ENCODE measurements at regions not wholly inside any gene's neighbourhood (a gene's known extent, or its start where the extent isn't known, plus 50 kb on each side); places are given as distances from the start of the nearest gene placed in this dataset.

DNA sequence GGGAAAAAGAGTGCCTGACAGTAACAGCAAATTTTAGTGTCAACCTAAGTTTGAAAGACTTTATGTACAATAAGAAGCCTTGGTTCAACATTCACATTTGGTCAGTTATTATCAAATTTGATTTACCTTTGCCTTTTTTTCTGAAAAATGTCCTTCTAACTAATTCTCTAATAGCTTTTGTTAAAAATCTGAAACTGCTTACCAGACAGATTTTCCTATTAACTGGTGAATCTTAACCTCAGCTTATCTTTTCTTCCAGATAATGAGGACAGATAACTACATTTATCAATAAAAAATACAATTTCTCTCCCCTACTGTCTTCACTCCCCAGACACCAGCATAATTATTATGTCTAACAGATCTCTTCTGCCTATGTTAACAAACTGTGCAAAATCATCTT lies 988.5 kb downstream of the CDH18 start:
- H3K9me3 ChIP-seq (ENCODE audit: control insufficient read depth in 3 of 3, low read length in 3 of 3), result no peaks in the 10 kb centered on the region
- no peak overlapping the region for H3K9ac ChIP-seq (ENCODE audit: low read depth in 1 of 3, low read length in 3 of 3)
- H3K4me1 ChIP-seq (ENCODE audit: control insufficient read depth in 3 of 3, insufficient read depth in 3 of 3, low read length in 3 of 3), result no peaks in the 10 kb centered on the region

GRCh38 chr5:19001054-19001453 lies 986.9 kb downstream of the CDH18 start:
- no peak overlapping the region for H3K27ac ChIP-seq (ENCODE audit: low read depth, low read length)
- H3K9me3 ChIP-seq (ENCODE audit: control insufficient read depth in 3 of 3, low read length in 3 of 3), result no peaks in the 10 kb centered on the region
- no peaks in the 10 kb centered on the region for H3K27me3 ChIP-seq (ENCODE audit: control insufficient read depth in 3 of 3, insufficient read depth in 3 of 3, low read length in 3 of 3)
- no peaks in the 10 kb centered on the region for H3K36me3 ChIP-seq (ENCODE audit: control insufficient read depth in 3 of 3, insufficient read depth in 3 of 3, low read length in 3 of 3)
- H3K4me1 ChIP-seq (ENCODE audit: control insufficient read depth in 3 of 3, insufficient read depth in 3 of 3, low read length in 3 of 3), result no peaks in the 10 kb centered on the region
- H3K4me3 ChIP-seq (ENCODE audit: low read length in 3 of 3), result no peak overlapping the region
- no peak overlapping the region for H3K9ac ChIP-seq (ENCODE audit: low read depth in 1 of 3, low read length in 3 of 3)

More for the DNA sequence above, 988.5 kb downstream of the CDH18 start:
- H3K27me3 ChIP-seq (ENCODE audit: control insufficient read depth in 3 of 3, insufficient read depth in 3 of 3, low read length in 3 of 3), result no peaks in the 10 kb centered on the region
- H3K36me3 ChIP-seq (ENCODE audit: control insufficient read depth in 3 of 3, insufficient read depth in 3 of 3, low read length in 3 of 3), result no peaks in the 10 kb centered on the region
- no peak overlapping the region for H3K27ac ChIP-seq (ENCODE audit: low read depth, low read length)
- H3K4me3 ChIP-seq (ENCODE audit: low read length in 3 of 3), result no peak overlapping the region

GRCh38 chr5:19001539-19001938 lies 986.5 kb downstream of the CDH18 start:
- Histone ChIP-seq H3K27me3 (ENCODE audit: control insufficient read depth in 3 of 3, insufficient read depth in 3 of 3, low read length in 3 of 3) (no peaks in the 10 kb centered on the region), H3K4me3 (ENCODE audit: low read length in 3 of 3) (no peak overlapping the region), H3K9ac (ENCODE audit: low read depth in 1 of 3, low read length in 3 of 3) (no peak overlapping the region), H3K4me1 (ENCODE audit: control insufficient read depth in 3 of 3, insufficient read depth in 3 of 3, low read length in 3 of 3) (no peaks in the 10 kb centered on the region), H3K27ac (ENCODE audit: low read depth, low read length) (no peak overlapping the region), H3K36me3 (ENCODE audit: control insufficient read depth in 3 of 3, insufficient read depth in 3 of 3, low read length in 3 of 3) (no peaks in the 10 kb centered on the region), H3K9me3 (ENCODE audit: control insufficient read depth in 3 of 3, low read length in 3 of 3) (no peaks in the 10 kb centered on the region)

DNA sequence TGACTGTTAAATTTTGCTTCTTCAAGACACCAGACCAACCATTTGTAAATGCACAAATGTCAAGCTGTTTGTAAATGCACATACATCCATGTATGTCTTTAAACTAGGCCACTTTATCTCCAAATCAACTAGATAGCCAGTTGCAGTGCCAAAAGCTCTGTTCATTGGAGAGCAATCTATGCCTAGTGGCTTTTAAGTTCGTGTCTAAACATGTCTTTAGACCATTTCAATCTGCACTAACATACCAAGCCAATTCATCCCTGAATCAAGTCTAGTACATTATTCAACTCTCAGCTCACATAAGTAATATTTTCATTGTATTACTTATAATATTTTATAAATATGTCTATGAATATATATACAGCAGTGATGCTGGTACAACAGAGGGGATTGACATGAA lies 985.9 kb downstream of the CDH18 start:
- Histone ChIP-seq H3K4me3 (ENCODE audit: low read length in 3 of 3) (no peak overlapping the region), H3K9me3 (ENCODE audit: control insufficient read depth in 3 of 3, low read length in 3 of 3) (no peaks in the 10 kb centered on the region), H3K27me3 (ENCODE audit: control insufficient read depth in 3 of 3, insufficient read depth in 3 of 3, low read length in 3 of 3) (no peaks in the 10 kb centered on the region), H3K4me1 (ENCODE audit: control insufficient read depth in 3 of 3, insufficient read depth in 3 of 3, low read length in 3 of 3) (no peaks in the 10 kb centered on the region), H3K27ac (ENCODE audit: low read depth, low read length) (no peak overlapping the region), H3K36me3 (ENCODE audit: control insufficient read depth in 3 of 3, insufficient read depth in 3 of 3, low read length in 3 of 3) (no peaks in the 10 kb centered on the region), H3K9ac (ENCODE audit: low read depth in 1 of 3, low read length in 3 of 3) (no peak overlapping the region)

DNA sequence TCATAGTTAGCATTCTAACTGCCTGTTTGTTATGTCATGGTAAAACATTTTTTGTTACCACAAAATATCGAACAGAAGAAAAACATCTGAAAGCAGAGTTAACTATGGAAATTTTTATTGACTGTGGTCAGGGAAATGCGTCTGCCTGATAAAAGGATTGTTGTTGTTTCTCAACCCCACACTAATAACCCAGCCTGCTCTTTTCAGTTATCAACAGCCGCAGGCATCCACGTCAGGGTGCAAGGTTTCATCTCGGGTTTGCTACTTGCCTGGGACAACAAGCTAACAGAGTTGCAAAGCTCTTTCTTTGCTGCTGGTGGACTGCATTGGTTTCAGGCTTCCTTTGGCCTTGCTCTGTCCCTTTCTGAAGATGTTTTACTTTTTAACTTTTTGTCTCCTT lies 969.2 kb downstream of the CDH18 start:
- H3K4me3 ChIP-seq (ENCODE audit: low read length in 3 of 3), result no peak overlapping the region
- no peaks in the 10 kb centered on the region for H3K9me3 ChIP-seq (ENCODE audit: control insufficient read depth in 3 of 3, low read length in 3 of 3)
- H3K36me3 ChIP-seq (ENCODE audit: control insufficient read depth in 3 of 3, insufficient read depth in 3 of 3, low read length in 3 of 3), result no peaks in the 10 kb centered on the region
- H3K4me1 ChIP-seq (ENCODE audit: control insufficient read depth in 3 of 3, insufficient read depth in 3 of 3, low read length in 3 of 3), result no peaks in the 10 kb centered on the region
- no peak overlapping the region for H3K9ac ChIP-seq (ENCODE audit: low read depth in 1 of 3, low read length in 3 of 3)
- H3K27me3 ChIP-seq (ENCODE audit: control insufficient read depth in 3 of 3, insufficient read depth in 3 of 3, low read length in 3 of 3), result no peaks in the 10 kb centered on the region
- no peak overlapping the region for H3K27ac ChIP-seq (ENCODE audit: low read depth, low read length)

DNA sequence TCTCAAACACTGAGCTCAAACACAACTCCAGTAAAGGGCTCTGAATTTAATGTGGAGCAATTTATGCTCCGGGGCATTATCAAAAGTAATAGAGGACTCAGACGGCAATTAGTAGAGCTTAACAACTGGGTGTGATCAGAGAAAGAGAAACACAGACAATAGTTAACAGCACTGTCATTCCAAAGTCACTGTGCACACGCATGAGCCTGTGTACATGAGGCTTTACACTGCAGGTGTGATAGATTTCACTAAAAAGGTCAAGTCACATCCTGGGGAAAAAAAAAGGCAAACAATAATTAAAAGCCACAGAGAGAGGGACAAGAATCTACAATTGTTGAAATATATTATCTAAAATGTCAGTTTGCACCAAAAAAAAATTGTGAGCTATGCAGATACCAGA lies 956.5 kb downstream of the CDH18 start:
- H3K27me3 ChIP-seq (ENCODE audit: control insufficient read depth in 3 of 3, insufficient read depth in 3 of 3, low read length in 3 of 3), result no peaks in the 10 kb centered on the region
- H3K9ac ChIP-seq (ENCODE audit: low read depth in 1 of 3, low read length in 3 of 3), result no peak overlapping the region
- H3K4me1 ChIP-seq (ENCODE audit: control insufficient read depth in 3 of 3, insufficient read depth in 3 of 3, low read length in 3 of 3), result no peaks in the 10 kb centered on the region
- no peak overlapping the region for H3K27ac ChIP-seq (ENCODE audit: low read depth, low read length)
- no peak overlapping the region for H3K4me3 ChIP-seq (ENCODE audit: low read length in 3 of 3)
- H3K9me3 ChIP-seq (ENCODE audit: control insufficient read depth in 3 of 3, low read length in 3 of 3), result no peaks in the 10 kb centered on the region
- no peaks in the 10 kb centered on the region for H3K36me3 ChIP-seq (ENCODE audit: control insufficient read depth in 3 of 3, insufficient read depth in 3 of 3, low read length in 3 of 3)

DNA sequence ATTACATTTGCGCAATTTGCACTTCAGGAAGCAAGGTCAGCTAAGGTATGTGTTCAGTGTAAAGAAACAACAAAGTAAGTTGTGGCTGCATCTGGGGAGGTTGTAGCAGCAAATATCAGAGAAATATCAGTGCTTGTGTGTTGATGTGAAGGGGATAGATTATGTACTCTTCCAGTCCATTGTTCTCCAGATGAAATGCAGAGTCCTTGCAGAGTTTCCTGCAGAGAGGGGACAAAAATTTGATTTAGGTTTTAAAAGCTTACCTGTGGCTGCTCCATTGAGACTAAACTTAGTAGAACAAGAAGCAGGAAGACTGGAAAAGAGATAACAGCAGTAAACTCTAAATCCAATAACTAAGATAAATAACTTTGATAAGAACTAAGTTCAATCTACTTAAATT lies 952.2 kb downstream of the CDH18 start:
- no peaks in the 10 kb centered on the region for H3K27me3 ChIP-seq (ENCODE audit: control insufficient read depth in 3 of 3, insufficient read depth in 3 of 3, low read length in 3 of 3)
- H3K9me3 ChIP-seq (ENCODE audit: control insufficient read depth in 3 of 3, low read length in 3 of 3), result no peaks in the 10 kb centered on the region
- H3K4me3 ChIP-seq (ENCODE audit: low read length in 3 of 3), result no peak overlapping the region
- H3K9ac ChIP-seq (ENCODE audit: low read depth in 1 of 3, low read length in 3 of 3), result no peak overlapping the region
- H3K36me3 ChIP-seq (ENCODE audit: control insufficient read depth in 3 of 3, insufficient read depth in 3 of 3, low read length in 3 of 3), result no peaks in the 10 kb centered on the region
- H3K4me1 ChIP-seq (ENCODE audit: control insufficient read depth in 3 of 3, insufficient read depth in 3 of 3, low read length in 3 of 3), result no peaks in the 10 kb centered on the region
- no peak overlapping the region for H3K27ac ChIP-seq (ENCODE audit: low read depth, low read length)

DNA sequence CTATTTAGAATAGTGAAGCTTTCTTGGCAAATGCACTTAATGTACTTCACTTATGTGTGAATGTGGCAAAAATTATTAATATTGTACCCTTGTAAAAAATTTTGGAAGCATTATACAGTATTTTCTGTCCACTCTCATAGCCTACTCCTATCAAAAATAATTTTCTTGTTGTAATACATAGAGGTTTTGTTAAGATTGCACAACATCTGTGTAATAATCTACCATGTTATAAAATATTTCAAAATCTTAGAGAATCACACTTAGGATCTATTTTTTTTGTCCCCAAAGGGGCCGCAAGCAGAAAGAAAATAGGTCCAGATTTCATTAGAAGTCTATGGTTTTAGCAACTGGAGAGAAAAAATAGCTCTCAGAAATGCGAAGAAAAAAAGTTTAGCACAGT lies 945.9 kb downstream of the CDH18 start:
- Histone ChIP-seq H3K27ac (ENCODE audit: low read depth, low read length) (no peak overlapping the region), H3K9me3 (ENCODE audit: control insufficient read depth in 3 of 3, low read length in 3 of 3) (no peaks in the 10 kb centered on the region)

GRCh38 chr5:19044311-19044710 lies 943.7 kb downstream of the CDH18 start:
- Histone ChIP-seq H3K27me3 (ENCODE audit: control insufficient read depth in 3 of 3, insufficient read depth in 3 of 3, low read length in 3 of 3) (no peaks in the 10 kb centered on the region), H3K9ac (ENCODE audit: low read depth in 1 of 3, low read length in 3 of 3) (no peak overlapping the region), H3K9me3 (ENCODE audit: control insufficient read depth in 3 of 3, low read length in 3 of 3) (no peaks in the 10 kb centered on the region), H3K27ac (ENCODE audit: low read depth, low read length) (no peak overlapping the region), H3K4me3 (ENCODE audit: low read length in 3 of 3) (no peak overlapping the region), H3K36me3 (ENCODE audit: control insufficient read depth in 3 of 3, insufficient read depth in 3 of 3, low read length in 3 of 3) (no peaks in the 10 kb centered on the region), H3K4me1 (ENCODE audit: control insufficient read depth in 3 of 3, insufficient read depth in 3 of 3, low read length in 3 of 3) (no peaks in the 10 kb centered on the region)

More for the DNA sequence above, 945.9 kb downstream of the CDH18 start:
- Histone ChIP-seq H3K27me3 (ENCODE audit: control insufficient read depth in 3 of 3, insufficient read depth in 3 of 3, low read length in 3 of 3) (no peaks in the 10 kb centered on the region), H3K9ac (ENCODE audit: low read depth in 1 of 3, low read length in 3 of 3) (no peak overlapping the region), H3K36me3 (ENCODE audit: control insufficient read depth in 3 of 3, insufficient read depth in 3 of 3, low read length in 3 of 3) (no peaks in the 10 kb centered on the region), H3K4me1 (ENCODE audit: control insufficient read depth in 3 of 3, insufficient read depth in 3 of 3, low read length in 3 of 3) (no peaks in the 10 kb centered on the region), H3K4me3 (ENCODE audit: low read length in 3 of 3) (no peak overlapping the region)

DNA sequence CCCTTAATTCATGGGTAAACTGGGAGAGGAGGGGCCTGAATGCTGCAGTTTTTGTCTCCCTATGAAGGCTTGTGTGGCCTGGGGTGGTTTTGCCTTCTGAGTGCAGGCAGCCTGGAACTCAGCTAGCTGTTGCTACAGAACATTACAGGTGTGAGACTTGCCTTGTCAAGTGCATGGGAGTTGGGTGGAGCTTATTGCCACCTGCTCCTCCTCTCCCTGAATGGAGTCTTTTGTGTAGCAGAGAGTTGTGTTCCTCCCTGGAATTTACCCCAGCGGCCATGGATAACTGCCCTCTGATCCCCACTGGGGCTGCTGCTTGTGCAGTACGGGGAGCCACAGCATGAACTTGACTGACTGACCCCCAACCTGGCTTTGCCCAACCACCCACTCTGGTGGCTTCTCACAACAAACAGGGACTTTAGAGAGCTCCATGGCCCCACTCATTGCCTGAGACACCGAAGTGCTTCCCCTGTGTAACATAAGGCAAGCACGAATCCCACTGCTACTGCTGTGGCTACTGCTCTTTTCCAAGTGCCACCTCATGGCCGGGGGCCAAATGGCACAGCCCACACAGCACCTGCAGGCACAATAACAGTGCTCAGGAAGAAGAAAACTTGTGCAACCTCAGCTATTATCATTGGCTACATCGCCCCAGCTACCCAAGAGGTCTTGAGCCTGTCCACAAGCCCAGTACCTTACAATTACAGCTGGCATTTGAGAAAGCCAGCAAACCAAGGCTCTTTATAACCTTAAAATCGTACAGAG lies 942.9 kb downstream of the CDH18 start:
- Histone ChIP-seq H3K27ac (ENCODE audit: low read depth, low read length) (no peak overlapping the region), H3K9me3 (ENCODE audit: control insufficient read depth in 3 of 3, low read length in 3 of 3) (no peaks in the 10 kb centered on the region), H3K36me3 (ENCODE audit: control insufficient read depth in 3 of 3, insufficient read depth in 3 of 3, low read length in 3 of 3) (no peaks in the 10 kb centered on the region), H3K9ac (ENCODE audit: low read depth in 1 of 3, low read length in 3 of 3) (no peak overlapping the region), H3K4me3 (ENCODE audit: low read length in 3 of 3) (no peak overlapping the region), H3K27me3 (ENCODE audit: control insufficient read depth in 3 of 3, insufficient read depth in 3 of 3, low read length in 3 of 3) (no peaks in the 10 kb centered on the region), H3K4me1 (ENCODE audit: control insufficient read depth in 3 of 3, insufficient read depth in 3 of 3, low read length in 3 of 3) (no peaks in the 10 kb centered on the region)
